OCI-LY3 (cell line): ENCODE measurements at regions not wholly inside any gene's neighbourhood (a gene's known extent, or its start where the extent isn't known, plus 50 kb on each side); places are given as distances from the start of the nearest gene placed in this dataset.

Experiments
- CTCF ChIP-seq: fragments of 200-600, 300-600 bp; sonication (generic); IDR thresholded peaks from 2 replicates; pipeline ENCODE4 v1.5.1; 2014; ENCODE audit warnings: antibody characterized with exemption, low read length, low read depth
- EZH2phosphoT487 ChIP-seq: fragments of 200-600 bp; shearing (Covaris generic); IDR thresholded peaks from 2 replicates; pipeline ENCODE4 v1.6.1; 2018; ENCODE audit warnings: antibody characterized with exemption, mixed run types, low read depth

DNA sequence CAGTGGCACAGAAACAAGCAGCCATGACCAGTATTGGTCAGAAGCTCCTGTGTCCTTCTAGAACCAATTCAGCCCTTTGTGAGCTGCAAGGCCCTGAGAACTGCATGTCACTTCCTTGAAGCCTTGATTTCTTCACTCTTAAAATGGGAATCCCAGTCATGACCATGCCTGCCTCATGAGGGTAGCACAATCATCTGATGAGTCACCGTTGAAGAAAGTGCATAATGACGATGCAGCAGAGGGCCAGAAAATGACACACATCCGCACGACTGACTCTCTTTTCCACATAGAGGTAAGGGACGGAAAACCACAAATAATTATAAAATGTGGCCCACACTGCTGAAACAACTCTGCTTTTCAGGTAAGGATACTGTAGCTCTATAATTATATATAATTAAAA lies 777.4 kb downstream of the BCL11B start:
- TF ChIP-seq CTCF, result no peak
- TF ChIP-seq EZH2phosphoT487, result no peak
